ENCODE measurements at regions not wholly inside any gene's neighbourhood (a gene's known extent, or its start where the extent isn't known, plus 50 kb on each side); places are given as distances from the start of the nearest gene placed in this dataset.

DNA sequence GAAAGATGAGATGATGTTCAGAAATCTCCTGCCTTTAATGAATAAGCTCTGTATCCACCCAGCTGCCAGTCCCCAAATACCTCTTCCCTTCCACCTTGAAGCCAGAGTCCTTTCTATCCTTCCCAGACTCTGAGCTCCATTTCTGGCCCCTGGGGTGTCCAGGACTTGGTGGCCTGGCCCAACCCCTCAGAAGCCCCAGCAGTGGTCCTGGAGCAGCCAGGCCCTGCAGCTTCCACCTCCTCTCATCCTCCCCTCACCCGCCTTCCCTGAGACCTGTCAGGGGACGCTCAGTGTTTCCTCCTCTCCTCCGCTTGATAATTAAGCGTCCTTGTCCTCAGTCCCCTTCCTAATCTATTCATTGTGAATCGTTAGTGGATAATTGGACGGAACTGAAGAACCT, 95.2 kb upstream of the CCL1 start (continued):
- TF ChIP-seq, protein P1, sequence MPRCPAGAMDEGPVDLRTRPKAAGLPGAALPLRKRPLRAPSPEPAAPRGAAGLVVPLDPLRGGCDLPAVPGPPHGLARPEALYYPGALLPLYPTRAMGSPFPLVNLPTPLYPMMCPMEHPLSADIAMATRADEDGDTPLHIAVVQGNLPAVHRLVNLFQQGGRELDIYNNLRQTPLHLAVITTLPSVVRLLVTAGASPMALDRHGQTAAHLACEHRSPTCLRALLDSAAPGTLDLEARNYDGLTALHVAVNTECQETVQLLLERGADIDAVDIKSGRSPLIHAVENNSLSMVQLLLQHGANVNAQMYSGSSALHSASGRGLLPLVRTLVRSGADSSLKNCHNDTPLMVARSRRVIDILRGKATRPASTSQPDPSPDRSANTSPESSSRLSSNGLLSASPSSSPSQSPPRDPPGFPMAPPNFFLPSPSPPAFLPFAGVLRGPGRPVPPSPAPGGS (IDR thresholded peaks at IDR 0.05) = no peak
- no peak for TF ChIP-seq FOXS1 (CRISPR knock-in tag; IDR thresholded peaks at IDR 0.05)
- no peak for TF ChIP-seq MYC (IDR thresholded peaks at IDR 0.05; ENCODE audit: borderline replicate concordance, low read length)
- TF ChIP-seq FOSB (CRISPR knock-in tag; IDR thresholded peaks at IDR 0.05) = no peak
- TF ChIP-seq, protein P2, sequence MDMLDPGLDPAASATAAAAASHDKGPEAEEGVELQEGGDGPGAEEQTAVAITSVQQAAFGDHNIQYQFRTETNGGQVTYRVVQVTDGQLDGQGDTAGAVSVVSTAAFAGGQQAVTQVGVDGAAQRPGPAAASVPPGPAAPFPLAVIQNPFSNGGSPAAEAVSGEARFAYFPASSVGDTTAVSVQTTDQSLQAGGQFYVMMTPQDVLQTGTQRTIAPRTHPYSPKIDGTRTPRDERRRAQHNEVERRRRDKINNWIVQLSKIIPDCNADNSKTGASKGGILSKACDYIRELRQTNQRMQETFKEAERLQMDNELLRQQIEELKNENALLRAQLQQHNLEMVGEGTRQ (IDR thresholded peaks at IDR 0.05) = no peak
- no peak for TF ChIP-seq JUN (IDR thresholded peaks at IDR 0.05)

DNA sequence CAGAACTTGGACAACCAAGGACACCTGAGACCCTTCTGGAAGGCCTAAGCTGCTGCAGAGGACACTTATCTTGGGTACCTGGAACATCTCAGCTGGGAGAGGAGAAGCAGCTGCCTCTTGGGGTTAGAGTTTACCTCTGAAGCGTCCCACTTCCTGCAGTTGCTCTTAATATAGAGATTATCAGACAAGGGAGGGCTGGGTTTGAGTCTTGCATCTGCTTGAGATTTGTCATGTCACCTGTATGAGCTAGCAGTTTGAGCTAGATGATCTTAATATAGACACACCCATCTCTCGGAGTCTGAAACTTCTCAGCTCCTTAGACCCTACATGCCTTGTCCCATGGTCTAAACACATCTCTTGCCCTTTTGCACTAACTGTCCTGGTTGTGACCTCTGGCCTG, 93.1 kb upstream of the CCL1 start:
- ChIA-PET POLR2A (no interaction called here), CTCF (interaction anchor here (0.8 to 1.9 kb wide), 7 partner anchors 8 to 182 kb away, joined by 3 to 7 read pairs (median 3); no protein-coding TSS in a partner anchor)
- no peaks in the 10 kb centered on the region for H3K9me3 ChIP-seq
- no peak overlapping the region for H3K4me2 ChIP-seq
- ATAC-seq = no peak
- DNase-seq (ENCODE audit: low read depth in 1 of 2, low spot score in 1 of 2) = no peak
- no peak overlapping the region for H3K4me3 ChIP-seq
- WGBS (ENCODE audit: missing lambda C conversion rate) = 10% methylated on average over 2 of the region's 2 CpGs
- no peak overlapping the region for H3K27ac ChIP-seq
- TF ChIP-seq MYC (IDR thresholded peaks at IDR 0.05; ENCODE audit: borderline replicate concordance, low read length) (no peak), RARB (CRISPR knock-in tag; IDR thresholded peaks at IDR 0.05) (no peak), MAFK (IDR thresholded peaks at IDR 0.05; ENCODE audit: partially characterized antibody) (no peak)
- no peak for FAIRE-seq
- H3K4me1 ChIP-seq = no peaks in the 10 kb centered on the region; the same call in 2 of the 3 replicates

DNA sequence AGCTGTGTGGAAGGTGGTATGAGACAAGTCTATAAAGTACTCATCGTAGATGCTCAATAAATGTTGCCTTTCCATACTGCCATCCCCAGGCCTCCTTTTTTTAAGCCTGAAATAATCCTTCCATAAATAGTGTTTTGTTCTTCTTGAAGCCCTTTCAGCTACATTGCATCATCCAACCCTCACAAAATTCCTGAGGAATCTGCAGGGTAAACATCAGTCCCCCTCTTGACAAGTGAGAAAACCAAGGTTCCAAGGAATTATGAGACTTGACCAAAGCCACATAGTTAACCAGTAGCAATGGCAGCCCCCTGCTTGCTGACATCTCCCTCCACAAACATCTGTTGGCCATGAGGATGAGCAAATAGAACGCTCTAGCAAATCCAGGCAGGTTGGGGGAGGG, 89.7 kb upstream of the CCL1 start:
- ATAC-seq (no peak), DNase-seq (ENCODE audit: low read depth in 1 of 2, low spot score in 1 of 2) (no peak), FAIRE-seq (no peak)
- no peak overlapping the region for H3K27ac ChIP-seq
- ChIA-PET CTCF (interaction anchor here (1.5 kb wide), 1 partner anchor 185 kb away, joined by 4 read pairs; no protein-coding TSS in a partner anchor), POLR2A (no interaction called here)
- H3K9me3 ChIP-seq = no peaks in the 10 kb centered on the region
- H3K4me2 ChIP-seq = no peak overlapping the region
- H3K4me1 ChIP-seq = no peaks in the 10 kb centered on the region; the same call in 2 of the 3 replicates
- H3K4me3 ChIP-seq = no peak overlapping the region
- 4% methylated on average over 2 of the region's 2 CpGs for WGBS (ENCODE audit: missing lambda C conversion rate)
- TF ChIP-seq SREBF2 (IDR thresholded peaks at IDR 0.05) (no peak), NPAS2 (CRISPR knock-in tag; IDR thresholded peaks at IDR 0.05; ENCODE audit: borderline replicate concordance) (no peak), MAFK (IDR thresholded peaks at IDR 0.05; ENCODE audit: partially characterized antibody) (no peak), NFE2L2 (conservative IDR thresholded peaks at IDR 0.05; ENCODE audit: low read length) (no peak), CHD4 (IDR thresholded peaks at IDR 0.05; ENCODE audit: borderline replicate concordance) (no peak), RCOR1 (IDR thresholded peaks at IDR 0.05; ENCODE audit: low read depth, low read length) (no peak), ZSCAN20 (CRISPR knock-in tag; IDR thresholded peaks at IDR 0.05) (no peak)
- TF ChIP-seq, protein P3, sequence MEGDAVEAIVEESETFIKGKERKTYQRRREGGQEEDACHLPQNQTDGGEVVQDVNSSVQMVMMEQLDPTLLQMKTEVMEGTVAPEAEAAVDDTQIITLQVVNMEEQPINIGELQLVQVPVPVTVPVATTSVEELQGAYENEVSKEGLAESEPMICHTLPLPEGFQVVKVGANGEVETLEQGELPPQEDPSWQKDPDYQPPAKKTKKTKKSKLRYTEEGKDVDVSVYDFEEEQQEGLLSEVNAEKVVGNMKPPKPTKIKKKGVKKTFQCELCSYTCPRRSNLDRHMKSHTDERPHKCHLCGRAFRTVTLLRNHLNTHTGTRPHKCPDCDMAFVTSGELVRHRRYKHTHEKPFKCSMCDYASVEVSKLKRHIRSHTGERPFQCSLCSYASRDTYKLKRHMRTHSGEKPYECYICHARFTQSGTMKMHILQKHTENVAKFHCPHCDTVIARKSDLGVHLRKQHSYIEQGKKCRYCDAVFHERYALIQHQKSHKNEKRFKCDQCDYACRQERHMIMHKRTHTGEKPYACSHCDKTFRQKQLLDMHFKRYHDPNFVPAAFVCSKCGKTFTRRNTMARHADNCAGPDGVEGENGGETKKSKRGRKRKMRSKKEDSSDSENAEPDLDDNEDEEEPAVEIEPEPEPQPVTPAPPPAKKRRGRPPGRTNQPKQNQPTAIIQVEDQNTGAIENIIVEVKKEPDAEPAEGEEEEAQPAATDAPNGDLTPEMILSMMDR (IDR thresholded peaks at IDR 0.05) = no peak
- TF ChIP-seq, protein P4, sequence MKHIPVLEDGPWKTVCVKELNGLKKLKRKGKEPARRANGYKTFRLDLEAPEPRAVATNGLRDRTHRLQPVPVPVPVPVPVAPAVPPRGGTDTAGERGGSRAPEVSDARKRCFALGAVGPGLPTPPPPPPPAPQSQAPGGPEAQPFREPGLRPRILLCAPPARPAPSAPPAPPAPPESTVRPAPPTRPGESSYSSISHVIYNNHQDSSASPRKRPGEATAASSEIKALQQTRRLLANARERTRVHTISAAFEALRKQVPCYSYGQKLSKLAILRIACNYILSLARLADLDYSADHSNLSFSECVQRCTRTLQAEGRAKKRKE (CRISPR knock-in tag; IDR thresholded peaks at IDR 0.05; ENCODE audit: low read depth) = no peak

DNA sequence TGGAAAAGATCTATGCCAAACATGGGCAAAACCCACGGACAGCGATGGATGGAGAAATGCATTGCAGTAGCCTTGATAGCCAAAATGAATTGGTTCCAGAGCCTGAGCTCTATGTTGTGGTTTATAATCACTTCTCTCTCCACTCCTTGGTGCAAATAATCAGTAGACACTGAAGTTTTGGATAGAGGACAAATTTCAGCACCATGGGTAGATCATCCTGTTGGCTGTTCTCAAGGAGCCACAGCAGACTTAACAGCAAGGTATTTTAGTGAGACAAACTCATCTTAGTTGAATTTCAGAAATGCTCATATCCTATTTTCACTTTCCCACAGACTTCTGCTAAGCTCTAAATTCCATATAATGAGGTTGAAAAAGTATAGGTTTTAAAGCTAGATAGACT, 88.3 kb upstream of the CCL1 start:
- Histone ChIP-seq H3K4me3 (no peak overlapping the region), H3K9me3 (no peaks in the 10 kb centered on the region), H3K4me1 (no peaks in the 10 kb centered on the region; the same call in 2 of the 3 replicates), H3K4me2 (no peak overlapping the region), H3K27ac (no peak overlapping the region)
- DNase-seq (ENCODE audit: low read depth in 1 of 2, low spot score in 1 of 2) (no peak), ATAC-seq (no peak), FAIRE-seq (no peak)
- POLR2A ChIA-PET = no interaction called here
- 47% methylated on average over 2 of the region's 2 CpGs for WGBS (ENCODE audit: missing lambda C conversion rate)
- CTCF ChIA-PET = no interaction called here
- no peak for TF ChIP-seq ZNF302 (CRISPR knock-in tag; IDR thresholded peaks at IDR 0.05)
- no peak for TF ChIP-seq HOXB13 (CRISPR knock-in tag; IDR thresholded peaks at IDR 0.05; ENCODE audit: low read depth)
- TF ChIP-seq CHD4 (IDR thresholded peaks at IDR 0.05; ENCODE audit: borderline replicate concordance) = no peak
- no peak for TF ChIP-seq PHF8 (IDR thresholded peaks at IDR 0.05; ENCODE audit: borderline replicate concordance, low read depth)
- no peak for TF ChIP-seq SREBF2 (IDR thresholded peaks at IDR 0.05)
- no peak for TF ChIP-seq RFX5 (IDR thresholded peaks at IDR 0.05)

Data from A549 (cell line).